HG03025 (cell line): ENCODE measurements at regions not wholly inside any gene's neighbourhood (a gene's known extent, or its start where the extent isn't known, plus 50 kb on each side); places are given as distances from the start of the nearest gene placed in this dataset.
"Not testable (repeated sequence)": the region's sequence is repeated elsewhere in the genome, so short reads cannot be mapped to it uniquely, and the experiment has no call there.

ENCODE experiments used
- ATAC-seq: cut with Tn5 transposase; IDR thresholded peaks from one replicate; pipeline ENCODE4 v1.9.1; 2021; ENCODE audit warnings: mild to moderate bottlenecking, moderate library complexity; ENCODE audit not compliant: unreplicated experiment, low FRiP score

- no peak for ATAC-seq
These were observed 462.8 kb upstream of the CBLB start for GRCh38 chr3:106331636-106332035.

- ATAC-seq = no peak
These were observed 463.3 kb upstream of the CBLB start for GRCh38 chr3:106332129-106332528.

GRCh38 chr3:106332884-106333283 is 464.1 kb upstream of the CBLB start:
- ATAC-seq = no peak

- ATAC-seq = no peak
These were observed 465.3 kb upstream of the CBLB start for GRCh38 chr3:106333911-106334618.

- no peak for ATAC-seq
These were observed 467.8 kb upstream of the CBLB start for GRCh38 chr3:106336619-106337018.

GRCh38 chr3:106337116-106337515 is 468.3 kb upstream of the CBLB start:
- ATAC-seq = no peak

GRCh38 chr3:106338582-106339214 is 469.9 kb upstream of the CBLB start:
- ATAC-seq = no peak

GRCh38 chr3:106339551-106339950 is 470.7 kb upstream of the CBLB start:
- ATAC-seq = no peak

GRCh38 chr3:106341087-106341486 is 472.3 kb upstream of the CBLB start:
- ATAC-seq = no peak

- ATAC-seq = no peak
These were observed 472.9 kb upstream of the CBLB start for GRCh38 chr3:106341586-106342162.

GRCh38 chr3:106342386-106342785 is 473.6 kb upstream of the CBLB start:
- ATAC-seq = no peak

GRCh38 chr3:106343811-106344210 is 475.0 kb upstream of the CBLB start:
- no peak for ATAC-seq

GRCh38 chr3:106345353-106346027 is 476.7 kb upstream of the CBLB start:
- ATAC-seq = no peak

- ATAC-seq = no peak
These were observed 478.5 kb upstream of the CBLB start for GRCh38 chr3:106347350-106347749.

GRCh38 chr3:106348139-106348690 is 479.4 kb upstream of the CBLB start:
- ATAC-seq = no peak

GRCh38 chr3:106349191-106349881 is 480.5 kb upstream of the CBLB start:
- no peak for ATAC-seq

- no peak for ATAC-seq
These were observed 487.1 kb upstream of the CBLB start for GRCh38 chr3:106355873-106356272.

GRCh38 chr3:106359692-106360091 is 490.9 kb upstream of the CBLB start:
- ATAC-seq = no peak

- ATAC-seq = not testable (repeated sequence)
These were observed 492.1 kb upstream of the CBLB start for GRCh38 chr3:106360901-106361300.

- ATAC-seq = no peak
These were observed 495.7 kb upstream of the CBLB start for GRCh38 chr3:106364477-106364876.
